ENCODE measurements at regions not wholly inside any gene's neighbourhood (a gene's known extent, or its start where the extent isn't known, plus 50 kb on each side); places are given as distances from the start of the nearest gene placed in this dataset.

- H3K9me3 ChIP-seq: no peaks in the 10 kb centered on the region
- peaks cover 0 to 20% of the 10 kb centered on the region in 2 donors for H3K4me1 ChIP-seq
- H3K27ac ChIP-seq: peak overlapping the region in 1 of 2 donors; percentile 72
- no peaks in the 10 kb centered on the region for H3K36me3 ChIP-seq
- TF ChIP-seq, protein P1, sequence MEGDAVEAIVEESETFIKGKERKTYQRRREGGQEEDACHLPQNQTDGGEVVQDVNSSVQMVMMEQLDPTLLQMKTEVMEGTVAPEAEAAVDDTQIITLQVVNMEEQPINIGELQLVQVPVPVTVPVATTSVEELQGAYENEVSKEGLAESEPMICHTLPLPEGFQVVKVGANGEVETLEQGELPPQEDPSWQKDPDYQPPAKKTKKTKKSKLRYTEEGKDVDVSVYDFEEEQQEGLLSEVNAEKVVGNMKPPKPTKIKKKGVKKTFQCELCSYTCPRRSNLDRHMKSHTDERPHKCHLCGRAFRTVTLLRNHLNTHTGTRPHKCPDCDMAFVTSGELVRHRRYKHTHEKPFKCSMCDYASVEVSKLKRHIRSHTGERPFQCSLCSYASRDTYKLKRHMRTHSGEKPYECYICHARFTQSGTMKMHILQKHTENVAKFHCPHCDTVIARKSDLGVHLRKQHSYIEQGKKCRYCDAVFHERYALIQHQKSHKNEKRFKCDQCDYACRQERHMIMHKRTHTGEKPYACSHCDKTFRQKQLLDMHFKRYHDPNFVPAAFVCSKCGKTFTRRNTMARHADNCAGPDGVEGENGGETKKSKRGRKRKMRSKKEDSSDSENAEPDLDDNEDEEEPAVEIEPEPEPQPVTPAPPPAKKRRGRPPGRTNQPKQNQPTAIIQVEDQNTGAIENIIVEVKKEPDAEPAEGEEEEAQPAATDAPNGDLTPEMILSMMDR (IDR thresholded peaks at IDR 0.05): peak; percentile 31 to 40
- peaks cover 0 to 31% of the 10 kb centered on the region in 2 donors for H3K27me3 ChIP-seq
- H3K4me3 ChIP-seq: no peak overlapping the region
- peak; percentile 55 for ATAC-seq
- intact Hi-C loops (cut with DNase I): loop anchor here in 1 of 2 donors (5.0 to 10.0 kb wide), 2 partner anchors 547 to 686 kb away; no protein-coding TSS in a partner anchor
- peak in 2 of 4 donors; percentile 49 to 72 for DNase-seq
These were observed 193.5 kb upstream of the TCF4 start for GRCh38 chr18:55781481-55781957.

- intact Hi-C loops (cut with DNase I): loop anchor here in 1 of 2 donors (5.0 to 10.0 kb wide), 2 partner anchors 546 to 687 kb away; no protein-coding TSS in a partner anchor
- no peaks in the 10 kb centered on the region for H3K36me3 ChIP-seq
- H3K4me3 ChIP-seq: peak overlapping the region; percentile 34 to 52
- TF ChIP-seq, protein P1 (IDR thresholded peaks at IDR 0.05): no peak
- no peaks in the 10 kb centered on the region for H3K9me3 ChIP-seq
- peaks cover 0 to 20% of the 10 kb centered on the region in 2 donors for H3K4me1 ChIP-seq
- DNase-seq (no peak), ATAC-seq (no peak)
- H3K27me3 ChIP-seq: peaks cover 0 to 31% of the 10 kb centered on the region in 2 donors
- peak overlapping the region; percentile 54 to 72 for H3K27ac ChIP-seq
These were observed 192.6 kb upstream of the TCF4 start for GRCh38 chr18:55780586-55781071.

GRCh38 chr18:55779691-55780585, 191.9 kb upstream of the TCF4 start:
- Histone ChIP-seq H3K4me1 (peaks cover 0 to 20% of the 10 kb centered on the region in 2 donors), H3K36me3 (no peaks in the 10 kb centered on the region), H3K27me3 (peaks cover 0 to 31% of the 10 kb centered on the region in 2 donors), H3K4me3 (peak overlapping the region; percentile 34 to 52), H3K27ac (peak overlapping the region; percentile 54 to 72), H3K9me3 (no peaks in the 10 kb centered on the region)
- intact Hi-C loops (cut with DNase I): loop anchor here in 1 of 2 donors (5.0 to 10.0 kb wide), 2 partner anchors 545 to 687 kb away; no protein-coding TSS in a partner anchor
- DNase-seq (peak; percentile 32 to 80 (median 50)), ATAC-seq (peak; percentile 59)
- TF ChIP-seq, protein P1 (IDR thresholded peaks at IDR 0.05): peak in 1 of 2 donors; percentile 10

DNA sequence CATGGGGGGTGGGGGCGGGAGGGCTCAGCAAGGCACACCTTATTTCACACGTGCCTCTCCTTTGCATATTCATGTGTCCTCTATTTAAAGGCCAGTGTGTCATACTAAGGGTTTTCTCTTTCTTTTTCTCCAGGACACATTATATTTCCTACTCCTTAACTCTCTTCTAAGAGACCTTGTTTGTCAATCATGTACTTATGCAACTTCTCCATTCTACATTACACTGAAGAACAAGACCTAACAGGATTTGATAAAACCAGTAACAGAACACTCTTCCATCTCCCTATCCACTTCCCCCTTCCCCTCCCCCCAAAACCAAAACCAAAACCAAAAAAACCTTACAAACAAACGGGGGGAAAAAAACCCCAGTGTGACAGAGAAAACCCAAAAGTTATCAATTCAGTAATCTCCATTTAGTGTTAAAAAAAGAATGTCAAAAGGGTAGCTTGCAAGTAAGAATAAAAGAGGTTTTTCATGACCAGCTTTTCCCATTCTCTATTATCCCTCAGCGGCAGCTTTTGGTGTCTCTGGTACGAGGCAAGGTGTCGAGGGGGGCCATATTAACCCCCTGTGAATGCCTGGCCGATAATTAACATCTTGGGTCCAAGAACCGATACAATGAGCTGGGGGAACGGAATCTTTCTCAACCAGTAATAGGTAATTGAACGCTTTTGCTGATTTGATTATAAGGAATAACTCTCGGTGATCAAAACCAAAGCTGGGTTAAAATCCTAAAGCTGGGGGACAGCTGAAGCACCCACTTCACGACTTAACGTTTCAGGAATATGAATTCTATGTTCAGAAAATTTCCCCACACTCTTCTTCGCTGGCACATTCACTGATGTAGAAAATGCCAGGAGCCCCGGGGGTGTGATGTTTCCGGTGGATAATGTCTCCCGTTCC, 191.0 kb upstream of the TCF4 start:
- peak overlapping the region in 1 of 2 donors; percentile 72 for H3K27ac ChIP-seq
- peak; percentile 51 for ATAC-seq
- H3K4me3 ChIP-seq: peak overlapping the region; percentile 34 to 52
- no peak for DNase-seq
- TF ChIP-seq, protein P1 (IDR thresholded peaks at IDR 0.05): no peak
- peaks cover 0 to 31% of the 10 kb centered on the region in 2 donors for H3K27me3 ChIP-seq
- no peaks in the 10 kb centered on the region for H3K36me3 ChIP-seq
- H3K9me3 ChIP-seq: no peaks in the 10 kb centered on the region
- intact Hi-C loops (cut with DNase I): no loop called here
- peaks cover 0 to 20% of the 10 kb centered on the region in 2 donors for H3K4me1 ChIP-seq
